DOHH2 (cell line): ENCODE measurements at regions not wholly inside any gene's neighbourhood (a gene's known extent, or its start where the extent isn't known, plus 50 kb on each side); places are given as distances from the start of the nearest gene placed in this dataset.
"Not testable (repeated sequence)": the region's sequence is repeated elsewhere in the genome, so short reads cannot be mapped to it uniquely, and the experiment has no call there.

Source experiments
- EZH2phosphoT487 ChIP-seq: fragments of 200-600 bp; sonication (generic); IDR thresholded peaks from 2 replicates; pipeline ENCODE4 v1.6.1; 2017; ENCODE audit warnings: borderline replicate concordance, mild to moderate bottlenecking, antibody characterized with exemption, low read length, moderate library complexity, mixed read lengths
- TF ChIP-seq, protein P1 (sequence below): fragments of 200-600 bp; sonication (generic); IDR thresholded peaks from one replicate; pipeline ENCODE4 v1.5.1; 2014; ENCODE audit warnings: antibody characterized with exemption, mild to moderate bottlenecking, low read depth, low read length; ENCODE audit not compliant: poor library complexity, severe bottlenecking

DNA sequence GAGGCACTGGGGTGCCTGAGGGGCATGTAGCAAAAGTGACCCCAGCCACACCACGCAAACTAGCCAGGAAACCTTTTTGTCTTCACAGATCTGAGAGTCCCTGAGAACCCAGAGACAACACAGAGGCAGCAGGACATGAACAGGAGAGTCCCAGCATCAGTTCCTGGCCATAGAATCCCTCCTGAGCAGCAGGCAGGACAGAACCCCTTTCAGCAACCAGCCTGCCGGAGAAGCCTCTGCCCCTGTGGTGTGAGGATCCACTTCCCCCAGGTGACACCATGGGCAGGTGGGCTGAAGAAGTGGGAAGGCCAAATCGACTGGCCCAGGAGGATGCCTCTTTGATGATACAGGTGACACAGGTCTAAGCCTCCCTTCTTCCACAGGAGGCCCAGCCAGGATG lies 65.1 kb upstream of the THOC3 start:
- TF ChIP-seq, protein P1, sequence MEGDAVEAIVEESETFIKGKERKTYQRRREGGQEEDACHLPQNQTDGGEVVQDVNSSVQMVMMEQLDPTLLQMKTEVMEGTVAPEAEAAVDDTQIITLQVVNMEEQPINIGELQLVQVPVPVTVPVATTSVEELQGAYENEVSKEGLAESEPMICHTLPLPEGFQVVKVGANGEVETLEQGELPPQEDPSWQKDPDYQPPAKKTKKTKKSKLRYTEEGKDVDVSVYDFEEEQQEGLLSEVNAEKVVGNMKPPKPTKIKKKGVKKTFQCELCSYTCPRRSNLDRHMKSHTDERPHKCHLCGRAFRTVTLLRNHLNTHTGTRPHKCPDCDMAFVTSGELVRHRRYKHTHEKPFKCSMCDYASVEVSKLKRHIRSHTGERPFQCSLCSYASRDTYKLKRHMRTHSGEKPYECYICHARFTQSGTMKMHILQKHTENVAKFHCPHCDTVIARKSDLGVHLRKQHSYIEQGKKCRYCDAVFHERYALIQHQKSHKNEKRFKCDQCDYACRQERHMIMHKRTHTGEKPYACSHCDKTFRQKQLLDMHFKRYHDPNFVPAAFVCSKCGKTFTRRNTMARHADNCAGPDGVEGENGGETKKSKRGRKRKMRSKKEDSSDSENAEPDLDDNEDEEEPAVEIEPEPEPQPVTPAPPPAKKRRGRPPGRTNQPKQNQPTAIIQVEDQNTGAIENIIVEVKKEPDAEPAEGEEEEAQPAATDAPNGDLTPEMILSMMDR: not testable (repeated sequence)
- not testable (repeated sequence) for TF ChIP-seq EZH2phosphoT487
